MM.1S (cell line): ENCODE measurements at regions not wholly inside any gene's neighbourhood (a gene's known extent, or its start where the extent isn't known, plus 50 kb on each side); places are given as distances from the start of the nearest gene placed in this dataset.

Experiments used
- CTCF ChIP-seq: fragments of 300-600 bp; sonication (generic); IDR thresholded peaks from 2 replicates; pipeline ENCODE4 v1.5.1; 2016; ENCODE audit warnings: antibody characterized with exemption, low read length, mixed read lengths
- EZH2 ChIP-seq: fragments of 300-600 bp; sonication (generic); optimal IDR thresholded peaks from 2 replicates; pipeline ENCODE3; 2017; ENCODE audit warnings: low read depth, mild to moderate bottlenecking, antibody characterized with exemption, low read length, mixed read lengths
- EZH2phosphoT487 ChIP-seq: fragments of 300-600 bp; sonication (generic); IDR thresholded peaks from 2 replicates; pipeline ENCODE4 v1.6.1; 2018; ENCODE audit warnings: antibody characterized with exemption, low read length

DNA sequence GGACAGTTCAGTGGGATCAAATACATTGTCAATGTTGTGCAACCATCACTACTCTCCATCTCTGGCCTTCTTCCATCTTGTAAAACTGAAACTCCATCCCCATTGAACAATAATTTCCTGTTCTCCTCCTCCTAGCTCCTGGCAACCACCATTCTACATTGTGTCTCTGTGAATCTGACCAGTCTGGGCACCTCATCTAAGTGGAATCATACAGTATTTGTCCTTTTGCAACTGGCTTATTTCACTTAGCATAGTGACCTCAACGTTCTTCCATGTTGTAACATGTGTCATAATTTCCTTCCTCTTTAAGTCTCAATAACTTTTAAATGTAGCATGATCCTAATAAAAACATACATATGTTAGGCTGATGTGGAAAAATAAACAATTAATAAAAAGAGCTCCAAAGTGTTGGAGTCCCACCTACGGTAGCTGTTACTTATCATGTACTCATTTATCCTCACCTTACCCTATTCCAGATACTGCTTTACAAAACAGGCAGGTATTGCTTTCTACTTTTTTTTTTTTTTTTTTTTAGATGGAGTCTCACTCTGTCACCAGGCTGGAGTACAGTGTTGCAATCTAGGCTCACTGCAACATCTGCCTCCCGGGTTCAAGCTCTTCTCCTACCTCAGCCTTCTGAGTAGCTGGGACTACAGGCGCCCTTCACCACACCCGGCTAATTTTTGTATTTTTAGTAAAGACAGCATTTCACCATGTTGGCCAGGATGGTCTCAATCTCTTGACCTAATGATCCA lies 91.9 kb downstream of the TNFAIP3 start:
- TF ChIP-seq CTCF (no peak), EZH2 (no peak), EZH2phosphoT487 (no peak)
